DMS153 treated with DMSO at 0.1 percent for 48 hours (cell line): ENCODE measurements at regions not wholly inside any gene's neighbourhood (a gene's known extent, or its start where the extent isn't known, plus 50 kb on each side); places are given as distances from the start of the nearest gene placed in this dataset.
"Not testable (repeated sequence)": the region's sequence is repeated elsewhere in the genome, so short reads cannot be mapped to it uniquely, and the experiment has no call there.

Experiments
- DNase-seq: peaks from one replicate; lab custom pipeline; 2025; ENCODE audit not compliant: unreplicated experiment; lab: John Stamatoyannopoulos, UW

DNA sequence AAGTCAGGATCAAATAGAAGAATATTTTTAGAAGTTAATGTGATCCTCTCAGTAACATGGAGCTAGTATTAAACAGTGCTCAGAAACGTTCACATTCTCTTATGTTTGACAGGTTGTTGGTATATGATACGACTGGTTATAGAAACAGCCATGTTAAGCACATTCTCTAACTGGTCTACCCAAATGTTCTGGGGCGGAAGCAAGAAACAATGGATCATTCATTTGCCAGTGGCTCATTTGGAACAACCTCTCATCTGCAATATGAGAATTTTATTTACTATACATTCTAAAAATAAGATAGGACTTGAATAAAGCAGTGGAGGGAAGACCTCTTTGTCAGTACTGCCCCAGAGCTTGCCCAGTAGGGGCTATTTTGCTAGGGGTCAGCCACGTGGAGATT, 167.1 kb upstream of the FAM98A start:
- no peak for DNase-seq

DNA sequence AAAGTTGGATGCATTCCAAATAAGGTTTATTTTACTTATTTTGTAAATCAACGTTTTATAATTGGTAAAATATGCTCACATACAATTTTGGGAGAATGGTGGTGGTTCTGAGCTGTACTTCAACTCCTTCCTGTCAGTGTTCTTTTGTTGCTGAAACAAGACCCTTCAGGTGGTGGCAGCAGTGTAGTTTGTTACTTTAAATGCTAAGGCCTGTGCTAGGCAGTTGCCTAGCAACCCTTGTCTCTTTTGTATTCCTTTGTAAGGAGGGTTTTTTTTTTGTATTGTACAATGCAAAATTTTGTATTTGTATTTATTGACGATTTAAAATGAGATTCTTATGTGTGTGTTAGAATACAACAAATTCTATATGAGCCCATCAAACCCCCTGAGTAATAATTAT, 166.0 kb upstream of the FAM98A start:
- peak; percentile 55 for DNase-seq

- no peak for DNase-seq
Observed at GRCh38 chr2:33764551-33764950, 165.5 kb upstream of the FAM98A start.

DNA sequence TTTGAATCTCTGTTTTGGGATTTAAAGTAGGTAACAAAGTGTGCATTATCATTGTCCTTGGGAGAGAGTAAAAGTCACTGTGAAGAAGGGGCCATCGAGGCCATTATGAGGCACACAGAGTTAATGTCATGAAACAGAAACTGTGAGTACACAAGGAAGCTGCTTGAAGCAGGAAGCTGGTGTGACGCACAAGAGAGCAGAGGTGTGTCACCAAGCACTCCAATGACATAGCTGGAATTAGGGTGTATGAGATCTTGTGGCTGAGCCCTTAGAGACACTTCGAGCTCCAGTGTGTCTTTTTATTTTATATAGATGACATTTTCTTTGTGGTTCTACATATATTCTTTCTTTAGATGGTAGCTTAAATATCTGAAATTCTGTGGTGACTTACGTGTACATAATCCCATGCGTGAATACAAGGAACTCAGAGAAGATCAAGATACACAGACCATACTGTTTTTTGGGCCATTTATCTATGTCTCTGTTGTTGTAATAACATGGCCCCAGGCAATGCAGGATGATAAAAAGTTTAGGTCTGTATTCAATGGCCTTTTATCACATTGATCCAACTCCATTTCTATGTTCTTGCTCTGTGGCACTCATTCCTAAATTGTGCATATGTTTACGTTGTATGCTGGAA, 164.7 kb upstream of the FAM98A start:
- no peak for DNase-seq

- DNase-seq: no peak
Observed at GRCh38 chr2:33762636-33763035, 163.5 kb upstream of the FAM98A start.

DNA sequence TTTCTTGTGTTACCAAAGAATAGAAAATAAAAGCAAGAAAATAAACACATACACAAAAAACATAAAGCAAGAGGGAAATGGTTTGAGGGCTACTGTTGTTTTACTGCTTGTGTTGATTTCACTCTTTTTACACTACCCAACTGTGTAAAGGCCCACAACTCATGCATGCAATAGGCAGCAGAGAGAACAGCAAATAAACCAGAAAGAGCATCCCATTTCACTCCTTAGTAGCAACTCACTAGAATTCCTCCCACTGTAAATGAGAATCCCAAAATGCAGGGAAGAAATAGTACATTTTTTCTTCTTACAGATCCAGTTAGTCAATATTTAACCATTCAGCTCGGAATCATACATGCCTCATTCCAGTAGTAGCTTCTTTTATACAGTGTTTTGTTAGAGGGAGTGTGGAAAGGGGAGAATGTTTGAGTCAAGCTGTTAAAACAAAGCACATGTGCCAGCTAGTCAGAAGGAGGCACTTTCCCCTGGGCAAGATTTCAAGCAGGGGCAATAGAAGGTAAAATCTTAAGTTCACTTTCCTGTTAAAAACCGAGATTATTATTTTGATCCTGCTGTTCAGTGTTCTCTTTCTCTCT, 147.2 kb upstream of the FAM98A start:
- no peak for DNase-seq

DNA sequence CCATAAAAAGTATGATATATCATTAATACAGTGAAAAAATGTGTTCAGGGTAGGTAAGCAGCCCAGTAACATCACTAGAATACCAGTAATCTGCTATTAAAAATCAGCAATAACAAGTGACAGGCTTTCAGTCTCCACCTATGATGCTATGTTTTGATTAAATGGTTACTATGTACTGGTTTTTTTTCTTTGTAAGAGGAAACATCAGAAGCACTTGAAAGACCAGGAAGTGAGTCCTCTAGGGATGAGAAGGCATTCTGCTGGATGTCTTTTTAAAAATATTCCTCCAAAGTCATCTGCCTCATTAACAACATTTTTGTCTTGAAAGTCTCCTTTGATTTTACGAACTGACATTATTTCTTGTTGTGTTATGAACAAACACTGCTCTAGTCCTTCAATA, 136.0 kb upstream of the FAM98A start:
- no peak for DNase-seq

GRCh38 chr2:33730804-33731203, 131.7 kb upstream of the FAM98A start:
- no peak for DNase-seq

DNA sequence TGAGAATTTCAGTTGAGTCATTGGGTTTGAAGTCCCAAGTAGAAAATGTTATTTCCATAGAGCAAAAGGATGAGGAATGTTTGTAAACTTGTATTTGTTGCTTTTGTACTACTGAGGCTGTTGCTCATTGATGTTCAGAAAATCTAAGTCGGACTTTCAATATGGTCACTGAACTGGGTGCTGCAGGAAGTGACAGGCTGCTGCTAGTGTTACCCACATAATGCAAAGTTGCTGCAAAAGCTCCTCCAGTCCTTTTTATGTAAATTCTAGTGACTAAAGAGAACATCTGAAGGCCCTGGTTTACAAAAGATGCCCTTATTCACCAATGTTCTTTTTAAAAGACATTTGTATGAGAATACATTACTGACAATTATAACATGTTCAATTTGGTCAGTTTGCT, 131.1 kb upstream of the FAM98A start:
- no peak for DNase-seq

DNA sequence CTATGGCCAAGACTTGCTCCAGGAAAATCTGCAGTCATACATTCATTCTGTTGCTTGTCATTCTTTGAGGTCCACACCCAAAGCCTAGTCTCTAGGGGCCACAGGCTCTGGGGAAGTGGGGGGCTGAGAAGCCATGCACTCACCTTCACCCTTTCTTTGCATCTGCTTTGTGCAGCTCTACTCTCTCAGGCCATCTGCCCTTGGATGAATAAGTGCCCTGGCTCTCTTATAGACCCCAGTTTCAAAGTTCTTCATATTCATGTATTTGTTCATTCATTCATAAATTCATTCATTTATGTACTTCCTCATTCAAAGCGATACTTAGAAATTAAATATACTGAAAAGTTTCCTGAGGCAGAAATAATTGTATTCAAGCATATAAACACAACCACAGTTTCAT, 130.3 kb upstream of the FAM98A start:
- no peak for DNase-seq

DNA sequence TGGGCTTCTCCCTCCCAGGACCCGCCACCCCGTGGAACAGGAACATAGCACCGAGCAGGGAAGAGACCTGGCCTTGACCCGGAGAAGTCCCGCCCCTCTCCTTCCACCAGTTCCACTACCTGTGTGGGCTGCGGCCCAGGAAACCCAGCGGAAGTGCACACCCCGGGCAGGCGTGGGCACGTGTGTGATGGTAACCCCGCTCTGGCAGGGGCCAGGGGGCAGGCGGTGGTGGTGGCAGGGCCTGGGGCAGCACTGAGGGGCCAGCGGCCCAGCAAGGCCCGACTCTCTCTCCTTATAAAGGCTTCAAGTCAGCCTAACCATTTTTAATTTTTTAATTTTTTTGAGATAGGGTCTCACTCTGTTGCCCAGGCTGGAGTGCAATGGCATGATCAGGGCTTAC, 129.0 kb upstream of the FAM98A start:
- no peak for DNase-seq

- no peak for DNase-seq
Observed at GRCh38 chr2:33727361-33728032, 128.4 kb upstream of the FAM98A start.

- DNase-seq: no peak
Observed at GRCh38 chr2:33726415-33726814, 127.3 kb upstream of the FAM98A start.

GRCh38 chr2:33723329-33723728, 124.2 kb upstream of the FAM98A start:
- no peak for DNase-seq

DNA sequence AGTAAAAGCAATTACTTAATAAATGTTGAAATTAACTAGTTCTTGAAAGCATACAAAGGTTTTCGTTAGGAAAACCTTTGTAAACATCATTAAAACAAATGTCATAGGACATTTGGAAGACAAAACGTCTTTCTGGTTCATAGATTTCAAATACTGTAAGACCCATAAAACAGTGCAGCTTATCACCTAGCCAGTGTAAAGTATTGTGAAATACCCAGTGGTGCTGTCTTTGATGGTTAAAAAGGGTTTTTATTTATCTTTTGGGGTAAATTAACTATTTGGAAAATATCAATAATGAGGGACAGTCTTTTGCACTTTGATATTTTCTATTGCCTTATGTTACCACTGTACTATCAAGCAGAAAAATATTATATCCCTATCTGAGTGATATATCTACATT, 120.0 kb upstream of the FAM98A start:
- DNase-seq: no peak

DNA sequence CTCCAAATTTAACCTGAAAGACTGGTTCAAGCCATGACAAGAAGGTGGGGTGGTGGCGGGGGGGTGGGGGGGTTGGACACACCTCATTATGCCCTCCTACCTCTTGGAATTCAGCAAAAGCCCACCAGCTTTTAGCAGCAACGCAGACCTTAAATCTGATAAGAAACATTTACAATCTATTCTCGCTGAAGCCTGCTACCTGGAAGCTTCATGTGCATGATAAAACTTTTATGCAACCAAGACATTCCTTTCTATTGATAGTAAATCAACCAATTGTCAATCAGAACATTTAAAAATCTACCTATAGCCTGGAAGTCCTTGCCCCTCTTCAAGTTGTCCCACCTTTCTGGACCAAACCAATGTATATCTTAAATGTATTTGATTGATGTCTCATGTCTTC, 113.6 kb upstream of the FAM98A start:
- no peak for DNase-seq

GRCh38 chr2:33709951-33710350, 110.9 kb upstream of the FAM98A start:
- no peak for DNase-seq

DNA sequence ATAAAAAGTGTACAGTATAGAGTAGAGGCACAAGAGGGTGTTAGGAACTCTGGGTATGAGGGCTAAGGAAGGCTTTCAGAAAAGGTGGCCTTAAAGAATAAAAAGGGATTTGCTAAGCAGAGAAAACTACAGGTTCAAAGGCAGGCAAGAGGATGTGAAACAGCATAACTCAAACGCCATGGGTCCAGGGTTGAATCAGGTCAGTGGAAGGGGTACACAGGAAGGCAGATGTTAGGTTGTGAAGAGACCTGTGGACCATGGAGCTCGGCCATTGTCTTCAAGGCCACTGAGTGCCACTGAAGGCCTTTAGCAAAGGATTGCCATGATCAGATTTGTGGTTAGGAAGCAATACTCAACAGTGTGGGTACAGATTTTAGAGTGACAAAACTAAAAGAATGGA, 108.2 kb upstream of the FAM98A start:
- no peak for DNase-seq

- no peak for DNase-seq
Observed at GRCh38 chr2:33706410-33706809, 107.3 kb upstream of the FAM98A start.

GRCh38 chr2:33704406-33704855, 105.3 kb upstream of the FAM98A start:
- no peak for DNase-seq

- DNase-seq: no peak
Observed at GRCh38 chr2:33696234-33696633, 97.1 kb upstream of the FAM98A start.

DNA sequence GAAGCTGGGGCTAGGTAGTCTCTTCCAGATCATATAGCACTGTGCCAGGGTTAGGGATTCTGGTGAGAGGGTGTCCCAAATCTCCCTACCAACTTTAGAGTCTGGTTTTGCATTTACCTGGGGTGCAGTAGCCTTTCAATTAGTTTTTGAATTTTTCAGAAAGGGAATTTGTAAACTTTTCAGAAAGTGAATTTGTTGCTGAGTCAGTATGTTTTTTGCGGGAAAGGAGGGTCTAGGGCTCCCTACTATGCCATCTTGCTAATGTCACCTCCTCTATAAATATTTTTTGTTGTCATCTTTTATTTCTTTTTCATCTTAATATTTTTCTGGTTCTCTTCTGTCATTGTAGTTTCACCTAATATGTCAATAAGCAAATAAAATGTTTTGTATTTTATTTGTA, 95.8 kb upstream of the FAM98A start:
- no peak for DNase-seq

- DNase-seq: not testable (repeated sequence)
Observed at GRCh38 chr2:33690686-33691085, 91.6 kb upstream of the FAM98A start.
